MM.1S (cell line): ENCODE measurements at regions not wholly inside any gene's neighbourhood (a gene's known extent, or its start where the extent isn't known, plus 50 kb on each side); places are given as distances from the start of the nearest gene placed in this dataset.

Experiments
- DNase-seq: peaks from one replicate; pipeline ENCODE4 v3.0.0-alpha.2; 2015
- H2AFZ ChIP-seq: fragments of 300-600 bp; sonication (generic); 2 replicates; pipeline ENCODE4 v1.6.0; 2016; ENCODE audit warnings: antibody characterized with exemption, low read length
- H3F3A ChIP-seq: fragments of 300-600 bp; sonication (generic); 2 replicates; pipeline ENCODE4 v1.6.1; 2016; ENCODE audit warnings: mild to moderate bottlenecking, antibody characterized with exemption, low read length, moderate library complexity, mixed read lengths; ENCODE audit not compliant: insufficient read depth
- H3K27ac ChIP-seq: fragments of 300-600 bp; sonication (generic); 2 replicates; pipeline ENCODE4 v1.5.1; 2016; ENCODE audit warnings: mild to moderate bottlenecking, low read length
- H3K27me3 ChIP-seq: fragments of 300-600 bp; sonication (generic); replicated peaks from 2 replicates; pipeline ENCODE4 v1.6.0; 2016; ENCODE audit warnings: low read length; ENCODE audit not compliant: insufficient read depth
- H3K36me3 ChIP-seq: fragments of 300-600 bp; sonication (generic); replicated peaks from 2 replicates; pipeline ENCODE4 v1.6.1; 2016; ENCODE audit warnings: mild to moderate bottlenecking, low read length, mixed read lengths; ENCODE audit not compliant: insufficient read depth
- H3K4me1 ChIP-seq: fragments of 300-600 bp; sonication (generic); 2 replicates; pipeline ENCODE4 v1.6.1; 2016; ENCODE audit warnings: low read length, mixed read lengths
- H3K4me2 ChIP-seq: fragments of 300-600 bp; sonication (generic); 2 replicates; pipeline ENCODE4 v1.6.0; 2016; ENCODE audit warnings: low read depth, low read length
- H3K4me3 ChIP-seq: fragments of 300-600 bp; sonication (generic); 2 replicates; pipeline ENCODE4 v1.5.1; 2016; ENCODE audit warnings: low read length, mixed read lengths
- H3K79me2 ChIP-seq: fragments of 300-600 bp; sonication (generic); 2 replicates; pipeline ENCODE4 v1.6.1; 2016; ENCODE audit warnings: mixed run types, low read length, mixed read lengths
- H3K9ac ChIP-seq: fragments of 300-600 bp; sonication (generic); 2 replicates; pipeline ENCODE4 v1.6.1; 2016; ENCODE audit warnings: low read length, mixed read lengths
- H3K9me2 ChIP-seq: fragments of 300-600 bp; sonication (generic); replicated peaks from 2 replicates; pipeline ENCODE4 v1.6.1; 2016; ENCODE audit warnings: mild to moderate bottlenecking, low read length, mixed read lengths; ENCODE audit not compliant: insufficient read depth
- H3K9me3 ChIP-seq: fragments of 300-600 bp; sonication (generic); replicated peaks from 2 replicates; pipeline ENCODE4 v1.6.1; 2016; ENCODE audit warnings: mild to moderate bottlenecking, low read length, mixed read lengths; ENCODE audit not compliant: insufficient read depth
- H4K20me1 ChIP-seq: fragments of 300-600 bp; sonication (generic); 2 replicates; pipeline ENCODE4 v1.6.1; 2016; ENCODE audit warnings: mild to moderate bottlenecking, low read length, moderate library complexity, mixed read lengths; ENCODE audit not compliant: insufficient read depth
- CTCF ChIP-seq: fragments of 300-600 bp; sonication (generic); IDR thresholded peaks from 2 replicates; pipeline ENCODE4 v1.5.1; 2016; ENCODE audit warnings: antibody characterized with exemption, low read length, mixed read lengths
- EZH2 ChIP-seq: fragments of 300-600 bp; sonication (generic); optimal IDR thresholded peaks from 2 replicates; pipeline ENCODE3; 2017; ENCODE audit warnings: low read depth, mild to moderate bottlenecking, antibody characterized with exemption, low read length, mixed read lengths
- EZH2phosphoT487 ChIP-seq: fragments of 300-600 bp; sonication (generic); IDR thresholded peaks from 2 replicates; pipeline ENCODE4 v1.6.1; 2018; ENCODE audit warnings: antibody characterized with exemption, low read length

- H3K4me2 ChIP-seq: no peak overlapping the region
- no peaks in the 10 kb centered on the region for H3K4me1 ChIP-seq
- TF ChIP-seq EZH2phosphoT487: no peak
- no peaks in the 10 kb centered on the region for H3K27me3 ChIP-seq
- no peaks in the 10 kb centered on the region for H3K36me3 ChIP-seq
- no peak overlapping the region for H3K4me3 ChIP-seq
- H3K9me2 ChIP-seq: no peaks in the 10 kb centered on the region
- no peak overlapping the region for H3K27ac ChIP-seq
- no peak for DNase-seq
- H3K9me3 ChIP-seq: no peaks in the 10 kb centered on the region
- H3F3A ChIP-seq: no peaks in the 10 kb centered on the region
- H2AFZ ChIP-seq: no peak overlapping the region
- no peaks in the 10 kb centered on the region for H4K20me1 ChIP-seq
- H3K79me2 ChIP-seq: no peaks in the 10 kb centered on the region
- H3K9ac ChIP-seq: no peak overlapping the region
Observed at GRCh38 chrX:25285598-25285997, 269.8 kb upstream of the ARX start.

GRCh38 chrX:25279510-25279909 lies 263.7 kb upstream of the ARX start:
- Histone ChIP-seq H3K36me3 (no peaks in the 10 kb centered on the region), H3K4me2 (no peak overlapping the region), H3K4me1 (no peaks in the 10 kb centered on the region), H3K27ac (no peak overlapping the region), H3K9ac (no peak overlapping the region), H3K79me2 (no peaks in the 10 kb centered on the region), H2AFZ (no peak overlapping the region), H4K20me1 (no peaks in the 10 kb centered on the region), H3K4me3 (no peak overlapping the region), H3K9me3 (no peaks in the 10 kb centered on the region), H3K9me2 (no peaks in the 10 kb centered on the region), H3K27me3 (no peaks in the 10 kb centered on the region), H3F3A (no peaks in the 10 kb centered on the region)
- no peak for DNase-seq
- TF ChIP-seq CTCF (no peak), EZH2phosphoT487 (no peak), EZH2 (no peak)

- H3K27me3 ChIP-seq: no peaks in the 10 kb centered on the region
- H3K9me2 ChIP-seq: no peaks in the 10 kb centered on the region
- no peaks in the 10 kb centered on the region for H3K36me3 ChIP-seq
- no peaks in the 10 kb centered on the region for H3K79me2 ChIP-seq
- no peaks in the 10 kb centered on the region for H3F3A ChIP-seq
- no peak overlapping the region for H3K9ac ChIP-seq
- H3K4me3 ChIP-seq: no peak overlapping the region
- H3K9me3 ChIP-seq: no peaks in the 10 kb centered on the region
- no peak overlapping the region for H3K27ac ChIP-seq
- no peaks in the 10 kb centered on the region for H4K20me1 ChIP-seq
- no peak overlapping the region for H3K4me2 ChIP-seq
- no peak for DNase-seq
- TF ChIP-seq EZH2phosphoT487 (no peak), CTCF (no peak), EZH2 (no peak)
- no peaks in the 10 kb centered on the region for H3K4me1 ChIP-seq
- no peak overlapping the region for H2AFZ ChIP-seq
Observed at GRCh38 chrX:25278341-25278740, 262.6 kb upstream of the ARX start.

- no peaks in the 10 kb centered on the region for H3K9me2 ChIP-seq
- no peak overlapping the region for H3K9ac ChIP-seq
- no peaks in the 10 kb centered on the region for H3K27me3 ChIP-seq
- H4K20me1 ChIP-seq: no peaks in the 10 kb centered on the region
- no peak for DNase-seq
- no peaks in the 10 kb centered on the region for H3K9me3 ChIP-seq
- TF ChIP-seq EZH2 (no peak), EZH2phosphoT487 (no peak), CTCF (no peak)
- H3F3A ChIP-seq: no peaks in the 10 kb centered on the region
- no peaks in the 10 kb centered on the region for H3K4me1 ChIP-seq
- H3K4me2 ChIP-seq: no peak overlapping the region
- H3K36me3 ChIP-seq: no peaks in the 10 kb centered on the region
- no peak overlapping the region for H3K27ac ChIP-seq
- no peak overlapping the region for H3K4me3 ChIP-seq
- H3K79me2 ChIP-seq: no peaks in the 10 kb centered on the region
- no peak overlapping the region for H2AFZ ChIP-seq
Observed at GRCh38 chrX:25277574-25277973, 261.8 kb upstream of the ARX start.
